ENCODE measurements at regions not wholly inside any gene's neighbourhood (a gene's known extent, or its start where the extent isn't known, plus 50 kb on each side); places are given as distances from the start of the nearest gene placed in this dataset.
"Not testable (repeated sequence)": the region's sequence is repeated elsewhere in the genome, so short reads cannot be mapped to it uniquely, and the experiment has no call there.

DNA sequence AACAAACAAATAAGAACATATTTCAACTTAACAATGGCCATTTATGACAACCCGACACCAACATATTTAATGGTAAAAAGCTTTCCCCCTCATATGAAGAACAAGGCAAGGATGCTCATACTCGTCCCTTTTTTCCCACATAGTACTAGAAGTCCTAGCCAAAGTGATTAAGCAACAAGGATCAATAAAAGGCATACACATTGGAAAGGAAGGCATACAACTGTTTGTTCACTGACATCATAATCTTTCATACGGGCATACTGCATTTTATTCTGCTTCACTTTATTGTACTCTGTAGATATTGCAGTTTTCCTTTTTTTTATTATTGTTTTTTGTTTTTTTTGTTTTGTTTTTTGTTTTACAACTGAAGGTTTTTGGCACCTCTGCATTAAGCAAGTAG lies 66.3 kb downstream of the GOLGA8K start:
- TF ChIP-seq, protein P1, sequence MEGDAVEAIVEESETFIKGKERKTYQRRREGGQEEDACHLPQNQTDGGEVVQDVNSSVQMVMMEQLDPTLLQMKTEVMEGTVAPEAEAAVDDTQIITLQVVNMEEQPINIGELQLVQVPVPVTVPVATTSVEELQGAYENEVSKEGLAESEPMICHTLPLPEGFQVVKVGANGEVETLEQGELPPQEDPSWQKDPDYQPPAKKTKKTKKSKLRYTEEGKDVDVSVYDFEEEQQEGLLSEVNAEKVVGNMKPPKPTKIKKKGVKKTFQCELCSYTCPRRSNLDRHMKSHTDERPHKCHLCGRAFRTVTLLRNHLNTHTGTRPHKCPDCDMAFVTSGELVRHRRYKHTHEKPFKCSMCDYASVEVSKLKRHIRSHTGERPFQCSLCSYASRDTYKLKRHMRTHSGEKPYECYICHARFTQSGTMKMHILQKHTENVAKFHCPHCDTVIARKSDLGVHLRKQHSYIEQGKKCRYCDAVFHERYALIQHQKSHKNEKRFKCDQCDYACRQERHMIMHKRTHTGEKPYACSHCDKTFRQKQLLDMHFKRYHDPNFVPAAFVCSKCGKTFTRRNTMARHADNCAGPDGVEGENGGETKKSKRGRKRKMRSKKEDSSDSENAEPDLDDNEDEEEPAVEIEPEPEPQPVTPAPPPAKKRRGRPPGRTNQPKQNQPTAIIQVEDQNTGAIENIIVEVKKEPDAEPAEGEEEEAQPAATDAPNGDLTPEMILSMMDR (IDR thresholded peaks at IDR 0.05; ENCODE audit: low read depth, low read length) = not testable (repeated sequence)
- TF ChIP-seq EZH2phosphoT487 (IDR thresholded peaks at IDR 0.05; ENCODE audit: low read depth) = not testable (repeated sequence)
